ENCODE measurements at regions not wholly inside any gene's neighbourhood (a gene's known extent, or its start where the extent isn't known, plus 50 kb on each side); places are given as distances from the start of the nearest gene placed in this dataset.

- peak; percentile 74 for TF ChIP-seq CTCF (IDR thresholded peaks at IDR 0.05)
- no peak for TF ChIP-seq ZFX (IDR thresholded peaks at IDR 0.05; ENCODE audit: borderline replicate concordance)
Observed at GRCh38 chr1:208461680-208462079, 217.5 kb upstream of the PLXNA2 start.
